Epithelial cell of esophagus (primary cell): ENCODE measurements at regions not wholly inside any gene's neighbourhood (a gene's known extent, or its start where the extent isn't known, plus 50 kb on each side); places are given as distances from the start of the nearest gene placed in this dataset.

Experiments
- DNase-seq: peaks from one replicate; pipeline ENCODE4 v3.0.0; 2010; ENCODE audit warnings: low read depth
- H3K4me3 ChIP-seq: 2 replicates; pipeline ENCODE4 v1.5.1; 2011; ENCODE audit warnings: mild to moderate bottlenecking, low read length, control low read depth
- TF ChIP-seq, protein P1 (sequence below): IDR thresholded peaks from 2 replicates; pipeline ENCODE4 v1.5.1; 2011; ENCODE audit warnings: low read depth, mild to moderate bottlenecking, low read length, control low read depth, inconsistent platforms; ENCODE audit not compliant: insufficient read depth; ENCODE audit errors: missing control alignments

DNA sequence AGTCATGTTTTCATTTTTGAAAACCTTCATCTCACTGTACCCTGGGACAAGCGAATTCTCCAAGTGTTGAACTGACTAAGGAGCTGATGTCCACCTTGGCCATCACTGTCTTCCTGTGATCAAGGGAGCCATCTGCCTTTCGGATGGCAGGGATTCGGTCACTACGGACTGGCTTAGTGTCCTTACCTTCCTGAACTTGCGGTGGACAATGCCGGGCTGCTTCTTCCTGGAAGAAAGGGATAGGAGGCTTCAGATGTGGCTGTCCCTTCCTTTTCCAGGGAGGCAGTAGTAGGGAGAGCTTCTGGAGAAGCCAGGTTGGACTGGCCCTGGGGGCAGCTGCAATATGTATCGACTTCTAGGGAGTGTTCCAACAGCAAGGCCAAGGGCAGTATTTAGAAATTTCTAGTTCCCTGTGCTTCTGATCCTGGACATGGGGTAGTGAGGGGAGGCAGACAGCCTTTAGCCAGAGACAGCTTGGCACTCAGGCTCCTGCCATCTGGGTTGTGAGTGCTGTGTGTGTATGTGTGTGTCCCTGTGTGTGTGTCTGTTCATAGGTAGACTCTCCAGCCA is 114.6 kb downstream of the IER5 start:
- H3K4me3 ChIP-seq: no peak overlapping the region
- DNase-seq: no peak
- TF ChIP-seq, protein P1, sequence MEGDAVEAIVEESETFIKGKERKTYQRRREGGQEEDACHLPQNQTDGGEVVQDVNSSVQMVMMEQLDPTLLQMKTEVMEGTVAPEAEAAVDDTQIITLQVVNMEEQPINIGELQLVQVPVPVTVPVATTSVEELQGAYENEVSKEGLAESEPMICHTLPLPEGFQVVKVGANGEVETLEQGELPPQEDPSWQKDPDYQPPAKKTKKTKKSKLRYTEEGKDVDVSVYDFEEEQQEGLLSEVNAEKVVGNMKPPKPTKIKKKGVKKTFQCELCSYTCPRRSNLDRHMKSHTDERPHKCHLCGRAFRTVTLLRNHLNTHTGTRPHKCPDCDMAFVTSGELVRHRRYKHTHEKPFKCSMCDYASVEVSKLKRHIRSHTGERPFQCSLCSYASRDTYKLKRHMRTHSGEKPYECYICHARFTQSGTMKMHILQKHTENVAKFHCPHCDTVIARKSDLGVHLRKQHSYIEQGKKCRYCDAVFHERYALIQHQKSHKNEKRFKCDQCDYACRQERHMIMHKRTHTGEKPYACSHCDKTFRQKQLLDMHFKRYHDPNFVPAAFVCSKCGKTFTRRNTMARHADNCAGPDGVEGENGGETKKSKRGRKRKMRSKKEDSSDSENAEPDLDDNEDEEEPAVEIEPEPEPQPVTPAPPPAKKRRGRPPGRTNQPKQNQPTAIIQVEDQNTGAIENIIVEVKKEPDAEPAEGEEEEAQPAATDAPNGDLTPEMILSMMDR: no peak

GRCh38 chr1:181204530-181204929 is 116.0 kb downstream of the IER5 start:
- DNase-seq: no peak
- TF ChIP-seq, protein P1: no peak
- H3K4me3 ChIP-seq: no peak overlapping the region

DNA sequence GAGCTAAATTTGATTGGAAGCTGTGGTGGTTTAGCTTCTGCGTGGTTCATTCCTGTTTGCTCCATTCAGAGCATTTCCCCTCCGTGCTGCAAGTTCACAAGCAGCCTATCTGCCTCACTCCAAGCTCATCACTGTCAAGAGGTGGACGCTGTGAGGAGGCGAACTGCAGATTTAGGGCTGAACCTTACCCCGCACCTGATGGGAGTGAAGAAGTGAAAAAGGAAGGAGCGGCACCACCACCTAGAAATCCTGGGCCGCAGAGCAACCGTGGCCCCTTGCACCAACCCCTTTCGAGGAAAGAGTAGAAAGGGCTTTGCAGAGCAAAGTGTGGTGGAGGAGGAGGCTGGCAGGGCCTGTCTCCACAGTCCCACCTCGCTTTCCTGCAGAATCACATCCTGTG is 117.4 kb downstream of the IER5 start:
- DNase-seq: no peak
- TF ChIP-seq, protein P1: no peak
- H3K4me3 ChIP-seq: no peak overlapping the region

DNA sequence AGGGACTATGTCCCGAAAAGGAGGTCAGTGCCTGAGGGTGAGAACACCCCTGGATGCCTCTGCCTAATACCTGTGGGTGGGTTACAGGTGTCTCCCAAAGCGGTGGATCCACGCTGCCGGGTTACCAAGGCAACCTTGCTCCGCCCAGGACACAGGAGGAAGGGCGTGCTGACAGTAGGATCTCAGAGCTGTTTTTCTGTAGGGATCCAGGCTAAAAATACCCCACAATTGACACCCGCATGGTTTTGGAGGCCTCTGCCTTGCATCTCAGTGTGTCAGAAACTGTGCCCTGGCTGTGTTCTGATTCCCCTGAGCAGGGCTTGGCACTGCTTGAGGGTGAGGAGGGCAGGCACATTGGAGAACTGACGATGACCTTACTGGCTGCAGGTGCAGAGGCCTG is 118.0 kb downstream of the IER5 start:
- no peak overlapping the region for H3K4me3 ChIP-seq
- no peak for DNase-seq
- TF ChIP-seq, protein P1: no peak

GRCh38 chr1:181206979-181207790 is 118.7 kb downstream of the IER5 start:
- no peak overlapping the region for H3K4me3 ChIP-seq
- DNase-seq: no peak
- TF ChIP-seq, protein P1: no peak

GRCh38 chr1:181208083-181208482 is 119.6 kb downstream of the IER5 start:
- H3K4me3 ChIP-seq: no peak overlapping the region
- DNase-seq: peak; percentile 47
- TF ChIP-seq, protein P1: no peak
